ENCODE measurements at regions not wholly inside any gene's neighbourhood (a gene's known extent, or its start where the extent isn't known, plus 50 kb on each side); places are given as distances from the start of the nearest gene placed in this dataset.

DNA sequence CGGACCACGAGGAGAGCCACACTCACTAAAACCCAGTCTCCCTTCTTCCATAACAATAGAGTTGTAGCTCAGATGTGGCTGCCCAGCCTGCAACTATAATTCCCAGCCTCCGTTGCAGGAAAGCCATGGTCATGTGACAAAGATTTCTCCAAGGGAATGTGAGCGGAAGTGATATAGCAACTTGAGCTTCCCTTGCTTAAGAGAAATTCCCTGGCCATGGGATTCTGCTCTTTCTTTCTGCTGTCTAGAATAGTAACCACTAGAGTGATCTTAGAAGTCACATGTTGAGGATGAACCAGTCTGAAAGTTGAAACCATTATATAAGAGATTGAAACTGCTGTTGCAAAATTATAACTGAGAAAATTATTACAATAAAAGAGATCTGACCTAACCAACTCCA, 86.4 kb upstream of the MED14 start:
- TF ChIP-seq POLR2AphosphoS5 (IDR thresholded peaks at IDR 0.05; ENCODE audit: low read depth, low read length) (no peak), POLR2A (IDR thresholded peaks at IDR 0.05; ENCODE audit: low read depth, low read length) (no peak)

Measured in GM12892 (cell line).